IMR-90 (cell line): ENCODE measurements at regions not wholly inside any gene's neighbourhood (a gene's known extent, or its start where the extent isn't known, plus 50 kb on each side); places are given as distances from the start of the nearest gene placed in this dataset.

ENCODE experiments used
- ATAC-seq: fragments of 200-7000 bp; cut with Tn5 transposase; 2 replicates; pipeline ENCODE4 v1.9.1; 2020; ENCODE audit warnings: low read depth, mild to moderate bottlenecking, moderate library complexity
- BruUV-seq: library from RNA; stranded (reverse); fragments of 400-500 nt; replicated peaks from 2 replicates; lab custom pipeline; 2021; lab: Mats Ljungman, UMichigan
- CTCF ChIA-PET: fragments of 300-600 bp; formaldehyde crosslinking; extraction: SDS; loops from one replicate; lab custom pipeline; 2021; ENCODE audit warnings: antibody characterized with exemption; lab: Yijun Ruan, JAX
- POLR2A ChIA-PET: fragments of 300-600 bp; sonication (Branson Sonifier 250); formaldehyde crosslinking; loops from one replicate; lab custom pipeline; 2022; ENCODE audit warnings: antibody characterized with exemption; ENCODE audit not compliant: unreplicated experiment; lab: Charles Lee
- DNase-seq: peaks from one replicate; pipeline ENCODE4 v3.0.0; 2013
- H2AFZ ChIP-seq: replicated peaks from 2 replicates; pipeline ENCODE3; 2013; ENCODE audit warnings: low read length, mild to moderate bottlenecking; ENCODE audit not compliant: poor library complexity
- H2AK5ac ChIP-seq: 2 replicates; pipeline ENCODE4 v1.6.1; 2013; ENCODE audit warnings: low read depth, low read length, inconsistent platforms
- H2AK9ac ChIP-seq: replicated peaks from 2 replicates; pipeline ENCODE3; 2013; ENCODE audit warnings: mild to moderate bottlenecking, low read depth, low read length, moderate library complexity; ENCODE audit not compliant: poor library complexity
- H2BK120ac ChIP-seq: 2 replicates; pipeline ENCODE4 v1.6.1; 2013; ENCODE audit warnings: low read depth, low read length, inconsistent platforms
- H2BK15ac ChIP-seq: 3 replicates; pipeline ENCODE4 v1.6.1; 2013; ENCODE audit warnings: low read depth, low read length, inconsistent platforms
- H2BK20ac ChIP-seq: 2 replicates; pipeline ENCODE4 v1.6.1; 2013; ENCODE audit warnings: low read depth, mild to moderate bottlenecking, inconsistent platforms, low read length, moderate library complexity
- H2BK5ac ChIP-seq: 2 replicates; pipeline ENCODE4 v1.6.1; 2013; ENCODE audit warnings: mild to moderate bottlenecking, low read depth, low read length, inconsistent platforms; ENCODE audit not compliant: poor library complexity, severe bottlenecking
- H3K14ac ChIP-seq: replicated peaks from 2 replicates; pipeline ENCODE4 v1.6.1; 2013; ENCODE audit warnings: low read depth, low read length, inconsistent platforms
- H3K18ac ChIP-seq: 2 replicates; pipeline ENCODE4 v1.6.1; 2013; ENCODE audit warnings: low read depth, low read length, control low read depth
- H3K23ac ChIP-seq: 2 replicates; pipeline ENCODE4 v1.6.1; 2013; ENCODE audit warnings: low read depth, low read length, inconsistent platforms
- H3K27ac ChIP-seq: 2 replicates; pipeline ENCODE4 v1.5.1; 2013; ENCODE audit warnings: mild to moderate bottlenecking, control low read depth, low read length; ENCODE audit not compliant: insufficient read depth
- H3K27me3 ChIP-seq: 2 replicates; pipeline ENCODE4 v1.6.1; 2013; ENCODE audit warnings: low read length; ENCODE audit not compliant: control insufficient read depth, insufficient read depth
- H3K36me3 ChIP-seq: 2 replicates; pipeline ENCODE4 v1.6.1; 2013; ENCODE audit warnings: low read length, mixed read lengths; ENCODE audit not compliant: control insufficient read depth, insufficient read depth
- H3K4ac ChIP-seq: 2 replicates; pipeline ENCODE4 v1.6.1; 2013; ENCODE audit warnings: low read depth, low read length, inconsistent platforms
- H3K4me1 ChIP-seq: 2 replicates; pipeline ENCODE4 v1.6.1; 2013; ENCODE audit warnings: low read length, mixed read lengths; ENCODE audit not compliant: control insufficient read depth, insufficient read depth
- H3K4me2 ChIP-seq: 2 replicates; pipeline ENCODE4 v1.6.1; 2013; ENCODE audit warnings: low read depth, mild to moderate bottlenecking, control low read depth, low read length, moderate library complexity
- H3K4me3 ChIP-seq: 2 replicates; pipeline ENCODE4 v1.5.1; 2013; ENCODE audit warnings: low read depth, mild to moderate bottlenecking, control low read depth, low read length, moderate library complexity; ENCODE audit not compliant: insufficient read depth
- H3K56ac ChIP-seq: 2 replicates; pipeline ENCODE4 v1.6.1; 2013; ENCODE audit warnings: low read length, inconsistent platforms; ENCODE audit not compliant: insufficient read depth; ENCODE audit errors: extremely low read depth
- H3K79me1 ChIP-seq, 2 experiments: 2 replicates each; pipeline ENCODE4 v1.6.1; 2013; ENCODE audit warnings: low read length in 2 of 2, inconsistent platforms in 1 of 2, low read depth in 1 of 2
- H3K9ac ChIP-seq: 2 replicates; pipeline ENCODE4 v1.6.1; 2013; ENCODE audit warnings: low read depth, low read length, control low read depth
- H3K9me1 ChIP-seq: 2 replicates; pipeline ENCODE4 v1.6.1; 2013; ENCODE audit warnings: low read length, inconsistent platforms; ENCODE audit not compliant: insufficient read depth
- H3K9me3 ChIP-seq: 2 replicates; pipeline ENCODE4 v1.6.1; 2013; ENCODE audit warnings: low read length; ENCODE audit not compliant: control insufficient read depth, insufficient read depth
- H4K20me1 ChIP-seq: 2 replicates; pipeline ENCODE4 v1.6.1; 2013; ENCODE audit warnings: low read length, inconsistent platforms; ENCODE audit not compliant: insufficient read depth
- H4K5ac ChIP-seq: 2 replicates; pipeline ENCODE4 v1.6.1; 2013; ENCODE audit warnings: mild to moderate bottlenecking, low read depth, low read length, control low read depth
- H4K8ac ChIP-seq, 2 experiments: 2 replicates each; pipeline ENCODE4 v1.6.1; 2013; ENCODE audit warnings: low read depth in 2 of 2, low read length in 2 of 2, control low read depth in 1 of 2, inconsistent platforms in 1 of 2
- H4K91ac ChIP-seq: 2 replicates; pipeline ENCODE4 v1.6.1; 2013; ENCODE audit warnings: low read depth, low read length, inconsistent platforms; ENCODE audit not compliant: insufficient read depth
- BHLHE40 ChIP-seq: fragments of 150-350 bp; IDR thresholded peaks from 2 replicates; pipeline ENCODE4 v1.6.1; 2016; ENCODE audit warnings: mild to moderate bottlenecking, low read depth, low read length
- CEBPB ChIP-seq: IDR thresholded peaks from 2 replicates; pipeline ENCODE4 v1.6.1; 2012; ENCODE audit warnings: low read depth, low read length, improper control_type of control experiment
- CHD1 ChIP-seq: IDR thresholded peaks from 2 replicates; pipeline ENCODE4 v1.6.1; 2012; ENCODE audit warnings: low read depth, low read length, improper control_type of control experiment
- FOS ChIP-seq: fragments of 150-350 bp; IDR thresholded peaks from 2 replicates; pipeline ENCODE4 v1.6.1; 2016; ENCODE audit warnings: low read depth, low read length
- MAFK ChIP-seq: IDR thresholded peaks from 2 replicates; pipeline ENCODE4 v1.6.1; 2012; ENCODE audit warnings: low read depth, low read length, improper control_type of control experiment
- MAZ ChIP-seq: IDR thresholded peaks from 2 replicates; pipeline ENCODE4 v1.6.1; 2012; ENCODE audit warnings: low read depth, mild to moderate bottlenecking, low read length, improper control_type of control experiment, moderate library complexity, borderline replicate concordance
- MXI1 ChIP-seq: IDR thresholded peaks from 2 replicates; pipeline ENCODE4 v1.6.1; 2012; ENCODE audit warnings: low read depth, mild to moderate bottlenecking, low read length, moderate library complexity, borderline replicate concordance
- NFE2L2 ChIP-seq: fragments of 150-350 bp; IDR thresholded peaks from 2 replicates; pipeline ENCODE4 v1.6.1; 2016; ENCODE audit warnings: low read depth, mild to moderate bottlenecking, low read length
- POLR2A ChIP-seq: IDR thresholded peaks from 2 replicates; pipeline ENCODE4 v1.6.1; 2012; ENCODE audit warnings: mild to moderate bottlenecking, low read depth, low read length
- RAD21 ChIP-seq: IDR thresholded peaks from 2 replicates; pipeline ENCODE4 v1.6.1; 2012; ENCODE audit warnings: low read length, improper control_type of control experiment
- RCOR1 ChIP-seq: IDR thresholded peaks from 2 replicates; pipeline ENCODE4 v1.6.1; 2012; ENCODE audit warnings: mild to moderate bottlenecking, low read length, improper control_type of control experiment; ENCODE audit not compliant: insufficient replicate concordance
- RFX5 ChIP-seq: IDR thresholded peaks from 2 replicates; pipeline ENCODE4 v1.8.0; 2012; ENCODE audit warnings: low read depth, mild to moderate bottlenecking, low read length, moderate library complexity
- SMC3 ChIP-seq: fragments of 150-350 bp; IDR thresholded peaks from 2 replicates; pipeline ENCODE4 v1.6.1; 2016; ENCODE audit warnings: low read depth, mild to moderate bottlenecking, antibody characterized with exemption, low read length, moderate library complexity
- WGBS, 2 experiments: methylation state at CpG; one replicate each; pipeline versions ENCODE4 v1.1.5 to v1.1.7; 2013; ENCODE audit warnings: missing lambda C conversion rate in 2 of 2; ENCODE audit not compliant: insufficient read length in 1 of 2; ENCODE audit errors: extremely low coverage in 2 of 2; 5-methylcytosine and 5-hydroxymethylcytosine counted together
- dilution Hi-C: fragments of 300-500 bp; cut with HindIII; formaldehyde crosslinking; loops from one replicate; pipeline ENCODE4 v1.14.3; 2018; ENCODE audit warnings: low sequenced_read_pairs; ENCODE audit not compliant: unreplicated experiment
- in situ Hi-C: fragments of 300-500 bp; cut with MboI; formaldehyde crosslinking; loops from 3 replicates; pipeline ENCODE4 v1.14.3; 2019; ENCODE audit warnings: low sequenced_read_pairs, inconsistent platforms, mixed read lengths
- intact Hi-C: fragments of 100-400 bp; cut with micrococcal nuclease; formaldehyde crosslinking; loops from 2 replicates; pipeline ENCODE4 v1.10.0; 2022
- TF ChIP-seq, protein P1 (sequence below): conservative IDR thresholded peaks from 2 replicates; pipeline ENCODE4 v1.5.1; 2012; ENCODE audit warnings: mild to moderate bottlenecking, low read depth, low read length, improper control_type of control experiment
- TF ChIP-seq, protein P2 (sequence below): fragments of 150-350 bp; IDR thresholded peaks from 2 replicates; pipeline ENCODE4 v1.6.1; 2016; ENCODE audit warnings: low read depth, mild to moderate bottlenecking, low read length, moderate library complexity, borderline replicate concordance
- TF ChIP-seq, protein P3 (sequence below): fragments of 150-350 bp; IDR thresholded peaks from 2 replicates; pipeline ENCODE4 v1.6.1; 2017; ENCODE audit warnings: mild to moderate bottlenecking, antibody characterized with exemption, low read length, low read depth

DNA sequence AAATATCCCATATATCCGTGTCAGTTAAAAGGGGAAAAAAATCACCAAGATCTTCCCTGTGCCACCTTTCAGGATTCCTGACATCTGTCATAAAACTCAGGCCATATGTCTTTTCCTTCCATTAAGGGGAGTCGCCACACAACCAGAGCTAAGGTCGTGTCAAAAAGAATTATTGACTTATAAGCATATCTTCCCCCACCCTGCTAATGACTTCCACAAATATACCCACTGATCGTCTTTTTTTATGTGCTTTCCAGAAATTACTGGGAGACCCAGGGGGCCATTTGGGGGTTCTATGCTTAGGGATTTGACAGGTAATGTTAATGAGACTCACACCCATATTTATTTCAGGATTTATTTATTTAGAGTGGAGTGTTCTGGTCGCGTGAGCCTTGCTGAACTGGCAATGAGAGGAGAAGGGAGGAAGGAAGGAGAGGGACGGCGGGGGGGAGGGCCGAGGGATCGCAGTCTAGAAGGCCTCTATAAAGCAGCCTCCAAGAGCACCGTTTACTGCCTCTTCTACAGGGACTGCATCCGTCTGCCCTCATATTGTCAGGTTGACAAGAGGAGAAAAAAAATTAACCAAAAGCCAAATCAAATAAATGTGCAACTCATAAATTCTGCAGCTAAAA lies 135.7 kb upstream of the MGMT start:
- Histone ChIP-seq H2AFZ (no peak overlapping the region), H4K91ac (no peak overlapping the region), H4K8ac (no peak overlapping the region), H2AK5ac (no peak overlapping the region), H2BK20ac (no peak overlapping the region), H3K23ac (no peak overlapping the region), H3K4me1 (peaks cover 8% of the 10 kb centered on the region), H3K14ac (no peak overlapping the region), H2BK120ac (no peak overlapping the region), H3K4me2 (no peak overlapping the region), H3K9me3 (peaks cover 12% of the 10 kb centered on the region), H2BK15ac (no peak overlapping the region), H2AK9ac (no peak overlapping the region), H2BK5ac (no peak overlapping the region), H3K9me1 (no peaks in the 10 kb centered on the region; the same call in 1 of the 2 replicates), H3K79me1 (no peaks in the 10 kb centered on the region), H3K18ac (no peak overlapping the region), H3K4me3 (no peak overlapping the region), H3K27ac (no peak overlapping the region), H4K5ac (no peak overlapping the region), H4K20me1 (no peaks in the 10 kb centered on the region), H3K56ac (no peak overlapping the region), H3K4ac (no peak overlapping the region), H3K27me3 (no peaks in the 10 kb centered on the region), H3K36me3 (no peaks in the 10 kb centered on the region), H3K9ac (no peak overlapping the region)
- in situ Hi-C loops (no loop called here), intact Hi-C loops (no loop called here), dilution Hi-C loops (no loop called here)
- ATAC-seq (no peak), DNase-seq (no peak)
- BruUV-seq, result no TSS peak
- CTCF ChIA-PET, result no interaction called here
- WGBS, 2 experiments, result 100% methylated on average over 1 of the region's 12 CpGs; no CpG with 5 or more reads in 1 of the 2 experiments
- TF ChIP-seq CHD1 (no peak), MAFK (no peak), MAZ (no peak), BHLHE40 (no peak), NFE2L2 (no peak), RFX5 (no peak), RCOR1 (no peak), POLR2A (no peak), RAD21 (no peak), MXI1 (no peak), FOS (no peak), CEBPB (no peak), SMC3 (no peak)
- TF ChIP-seq, protein P1, sequence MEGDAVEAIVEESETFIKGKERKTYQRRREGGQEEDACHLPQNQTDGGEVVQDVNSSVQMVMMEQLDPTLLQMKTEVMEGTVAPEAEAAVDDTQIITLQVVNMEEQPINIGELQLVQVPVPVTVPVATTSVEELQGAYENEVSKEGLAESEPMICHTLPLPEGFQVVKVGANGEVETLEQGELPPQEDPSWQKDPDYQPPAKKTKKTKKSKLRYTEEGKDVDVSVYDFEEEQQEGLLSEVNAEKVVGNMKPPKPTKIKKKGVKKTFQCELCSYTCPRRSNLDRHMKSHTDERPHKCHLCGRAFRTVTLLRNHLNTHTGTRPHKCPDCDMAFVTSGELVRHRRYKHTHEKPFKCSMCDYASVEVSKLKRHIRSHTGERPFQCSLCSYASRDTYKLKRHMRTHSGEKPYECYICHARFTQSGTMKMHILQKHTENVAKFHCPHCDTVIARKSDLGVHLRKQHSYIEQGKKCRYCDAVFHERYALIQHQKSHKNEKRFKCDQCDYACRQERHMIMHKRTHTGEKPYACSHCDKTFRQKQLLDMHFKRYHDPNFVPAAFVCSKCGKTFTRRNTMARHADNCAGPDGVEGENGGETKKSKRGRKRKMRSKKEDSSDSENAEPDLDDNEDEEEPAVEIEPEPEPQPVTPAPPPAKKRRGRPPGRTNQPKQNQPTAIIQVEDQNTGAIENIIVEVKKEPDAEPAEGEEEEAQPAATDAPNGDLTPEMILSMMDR, result no peak
- TF ChIP-seq, protein P2, sequence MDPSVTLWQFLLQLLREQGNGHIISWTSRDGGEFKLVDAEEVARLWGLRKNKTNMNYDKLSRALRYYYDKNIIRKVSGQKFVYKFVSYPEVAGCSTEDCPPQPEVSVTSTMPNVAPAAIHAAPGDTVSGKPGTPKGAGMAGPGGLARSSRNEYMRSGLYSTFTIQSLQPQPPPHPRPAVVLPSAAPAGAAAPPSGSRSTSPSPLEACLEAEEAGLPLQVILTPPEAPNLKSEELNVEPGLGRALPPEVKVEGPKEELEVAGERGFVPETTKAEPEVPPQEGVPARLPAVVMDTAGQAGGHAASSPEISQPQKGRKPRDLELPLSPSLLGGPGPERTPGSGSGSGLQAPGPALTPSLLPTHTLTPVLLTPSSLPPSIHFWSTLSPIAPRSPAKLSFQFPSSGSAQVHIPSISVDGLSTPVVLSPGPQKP, result no peak
- TF ChIP-seq, protein P3, sequence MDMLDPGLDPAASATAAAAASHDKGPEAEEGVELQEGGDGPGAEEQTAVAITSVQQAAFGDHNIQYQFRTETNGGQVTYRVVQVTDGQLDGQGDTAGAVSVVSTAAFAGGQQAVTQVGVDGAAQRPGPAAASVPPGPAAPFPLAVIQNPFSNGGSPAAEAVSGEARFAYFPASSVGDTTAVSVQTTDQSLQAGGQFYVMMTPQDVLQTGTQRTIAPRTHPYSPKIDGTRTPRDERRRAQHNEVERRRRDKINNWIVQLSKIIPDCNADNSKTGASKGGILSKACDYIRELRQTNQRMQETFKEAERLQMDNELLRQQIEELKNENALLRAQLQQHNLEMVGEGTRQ, result no peak
- POLR2A ChIA-PET, result no interaction called here
